Kidney (tissue), 13 donors: ENCODE measurements at regions not wholly inside any gene's neighbourhood (a gene's known extent, or its start where the extent isn't known, plus 50 kb on each side); places are given as distances from the start of the nearest gene placed in this dataset.

ENCODE experiments used
- DNase-seq, 5 donors: peaks; one replicate each; pipeline ENCODE4 v3.0.0-alpha.2; 2013 to 2020
- FAIRE-seq: peaks from 2 replicates; lab custom pipeline; 2012; peaks lifted over from hg19 to GRCh38; lab: Jason Lieb, UNC
- H3K27ac ChIP-seq, 2 donors: one replicate each; pipeline ENCODE4 v1.7.0; 2013; ENCODE audit warnings: low read depth in 2 of 2, low read length in 2 of 2, inconsistent platforms in 1 of 2
- H3K27me3 ChIP-seq: one replicate; pipeline ENCODE4 v1.7.1; 2013; ENCODE audit warnings: low read length, inconsistent platforms; ENCODE audit not compliant: control insufficient read depth, insufficient read depth
- H3K36me3 ChIP-seq, 3 donors: one replicate each; pipeline versions ENCODE4 v1.7.0 to v1.7.1; 2013; ENCODE audit warnings: low read length in 3 of 3, control low read depth in 1 of 3, inconsistent platforms in 1 of 3; ENCODE audit not compliant: insufficient read depth in 3 of 3, control insufficient read depth in 2 of 3
- H3K4me1 ChIP-seq, 3 donors: one replicate each; pipeline versions ENCODE4 v1.7.0 to v1.7.1; 2013; ENCODE audit warnings: low read length in 3 of 3, inconsistent platforms in 1 of 3, low read depth in 1 of 3; ENCODE audit not compliant: control insufficient read depth in 2 of 3, insufficient read depth in 2 of 3
- H3K4me3 ChIP-seq, 3 donors: one replicate each; pipeline versions ENCODE4 v1.7.0 to v1.8.1; 2013; ENCODE audit warnings: low read length in 3 of 3, control low read depth in 1 of 3, inconsistent platforms in 1 of 3
- H3K9ac ChIP-seq, 3 donors: one replicate each; pipeline versions ENCODE4 v1.7.0 to v1.7.1; 2013; ENCODE audit warnings: low read length in 3 of 3, control low read depth in 1 of 3, inconsistent platforms in 1 of 3
- H3K9me3 ChIP-seq, 3 donors: one replicate each; pipeline versions ENCODE4 v1.7.0 to v1.7.1; 2013; ENCODE audit warnings: low read length in 3 of 3, control low read depth in 1 of 3, inconsistent platforms in 1 of 3; ENCODE audit not compliant: control insufficient read depth in 2 of 3, insufficient read depth in 1 of 3
- intact Hi-C: fragments of 100-400 bp; cut with DNase I; formaldehyde crosslinking; loops from one replicate; pipeline ENCODE4 v1.11.1; 2022
- TF ChIP-seq, protein P1 (sequence below): IDR thresholded peaks from 3 replicates; pipeline ENCODE4 v1.5.1; 2012; ENCODE audit warnings: mild to moderate bottlenecking, moderate library complexity, borderline replicate concordance; ENCODE audit not compliant: insufficient read depth; ENCODE audit errors: extremely low read depth
- donor health status: control.
- donor health status: control.
- donor health status: control.
- donor health status: control.
- donor health status: control.
- donor health status: DM: yes; HTN: yes; CAD: no.
- donor health status: Normal renal cell carcinoma (clear cell type).

DNA sequence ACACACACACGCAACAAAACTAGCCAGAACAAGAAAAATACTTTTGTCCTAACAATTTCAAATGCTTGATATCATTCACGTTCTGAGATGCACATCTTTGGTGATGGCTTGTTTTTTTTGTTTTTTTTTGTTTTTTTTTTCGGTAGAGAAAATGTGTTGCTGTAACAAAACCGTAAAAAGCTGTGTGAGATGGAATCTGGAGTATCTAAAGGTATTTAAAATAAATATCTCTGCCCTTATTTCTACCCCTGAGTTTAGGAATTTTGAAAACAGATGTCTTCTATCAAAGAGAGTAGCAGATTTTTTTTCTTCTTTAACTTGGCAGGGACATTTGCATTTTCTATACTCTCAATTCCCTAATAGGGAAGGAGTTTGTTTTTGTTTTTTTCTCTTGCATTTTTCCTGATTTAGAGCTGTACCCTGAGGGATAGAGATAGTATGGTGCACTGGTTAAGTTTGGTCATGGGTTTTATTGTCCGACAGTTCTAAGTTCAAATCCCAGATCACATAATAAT, 446.6 kb downstream of the KLF5 start:
- no peak overlapping the region for H3K27ac ChIP-seq
- TF ChIP-seq, protein P1, sequence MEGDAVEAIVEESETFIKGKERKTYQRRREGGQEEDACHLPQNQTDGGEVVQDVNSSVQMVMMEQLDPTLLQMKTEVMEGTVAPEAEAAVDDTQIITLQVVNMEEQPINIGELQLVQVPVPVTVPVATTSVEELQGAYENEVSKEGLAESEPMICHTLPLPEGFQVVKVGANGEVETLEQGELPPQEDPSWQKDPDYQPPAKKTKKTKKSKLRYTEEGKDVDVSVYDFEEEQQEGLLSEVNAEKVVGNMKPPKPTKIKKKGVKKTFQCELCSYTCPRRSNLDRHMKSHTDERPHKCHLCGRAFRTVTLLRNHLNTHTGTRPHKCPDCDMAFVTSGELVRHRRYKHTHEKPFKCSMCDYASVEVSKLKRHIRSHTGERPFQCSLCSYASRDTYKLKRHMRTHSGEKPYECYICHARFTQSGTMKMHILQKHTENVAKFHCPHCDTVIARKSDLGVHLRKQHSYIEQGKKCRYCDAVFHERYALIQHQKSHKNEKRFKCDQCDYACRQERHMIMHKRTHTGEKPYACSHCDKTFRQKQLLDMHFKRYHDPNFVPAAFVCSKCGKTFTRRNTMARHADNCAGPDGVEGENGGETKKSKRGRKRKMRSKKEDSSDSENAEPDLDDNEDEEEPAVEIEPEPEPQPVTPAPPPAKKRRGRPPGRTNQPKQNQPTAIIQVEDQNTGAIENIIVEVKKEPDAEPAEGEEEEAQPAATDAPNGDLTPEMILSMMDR: no peak
- no peaks in the 10 kb centered on the region for H3K27me3 ChIP-seq
- peak in 2 of 5 donors; percentile 35 to 56 for DNase-seq
- H3K4me3 ChIP-seq: no peak overlapping the region
- no peaks in the 10 kb centered on the region for H3K4me1 ChIP-seq
- H3K9ac ChIP-seq: no peak overlapping the region
- no peaks in the 10 kb centered on the region for H3K36me3 ChIP-seq
- intact Hi-C loops: no loop called here
- no peak for FAIRE-seq
- no peaks in the 10 kb centered on the region for H3K9me3 ChIP-seq

DNA sequence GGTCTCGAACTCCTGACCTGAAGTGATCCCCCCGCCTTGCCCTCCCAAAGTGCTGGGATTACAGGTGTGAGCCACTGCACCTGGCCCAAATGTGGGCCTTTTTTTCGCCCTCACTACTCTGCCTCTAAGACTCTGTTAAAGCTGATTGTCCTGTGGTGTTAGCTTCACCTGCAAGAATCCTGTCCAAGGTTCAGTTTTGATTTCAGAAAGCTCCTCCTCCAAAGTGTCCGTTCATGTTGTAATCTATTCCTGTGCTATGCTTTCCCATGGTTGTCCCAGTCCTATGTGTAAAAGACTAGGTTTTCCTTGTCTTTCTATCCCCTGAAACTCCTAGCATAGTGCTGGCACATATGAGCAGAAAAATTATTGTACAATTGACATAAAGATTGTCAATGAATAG, 440.9 kb downstream of the KLF5 start:
- H3K9ac ChIP-seq: no peak overlapping the region
- FAIRE-seq: no peak

DNA sequence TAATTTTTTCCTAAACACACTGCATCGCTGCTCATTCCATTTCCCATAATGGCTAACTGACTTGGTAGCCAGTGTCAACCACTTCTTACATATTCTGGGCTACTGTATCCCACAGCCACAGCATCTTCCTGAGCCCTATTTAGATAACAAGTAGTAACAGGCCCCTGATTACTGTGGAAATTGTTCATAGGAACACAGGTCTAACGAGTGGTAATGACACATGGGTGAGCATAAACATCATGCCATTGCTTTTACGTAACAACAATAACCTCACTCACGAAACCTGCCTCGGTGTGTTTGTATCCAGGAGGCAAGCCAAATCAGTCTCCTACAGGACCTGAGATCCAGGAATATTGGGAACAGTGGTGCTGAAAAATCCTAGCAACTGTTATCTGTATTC, 438.6 kb downstream of the KLF5 start:
- TF ChIP-seq, protein P1: no peak
- no peak overlapping the region for H3K4me3 ChIP-seq
- no peaks in the 10 kb centered on the region for H3K27me3 ChIP-seq
- FAIRE-seq: no peak
- DNase-seq: no peak
- intact Hi-C loops: no loop called here
- no peaks in the 10 kb centered on the region for H3K9me3 ChIP-seq
- no peaks in the 10 kb centered on the region for H3K36me3 ChIP-seq
- no peak overlapping the region for H3K9ac ChIP-seq
- no peak overlapping the region for H3K27ac ChIP-seq
- no peaks in the 10 kb centered on the region for H3K4me1 ChIP-seq

More for the DNA sequence above, 440.9 kb downstream of the KLF5 start:
- no peak overlapping the region for H3K27ac ChIP-seq
- no peak for DNase-seq
- no peaks in the 10 kb centered on the region for H3K4me1 ChIP-seq
- H3K4me3 ChIP-seq: no peak overlapping the region
- intact Hi-C loops: no loop called here
- TF ChIP-seq, protein P1: no peak
- H3K36me3 ChIP-seq: no peaks in the 10 kb centered on the region
- H3K9me3 ChIP-seq: no peaks in the 10 kb centered on the region
- no peaks in the 10 kb centered on the region for H3K27me3 ChIP-seq

DNA sequence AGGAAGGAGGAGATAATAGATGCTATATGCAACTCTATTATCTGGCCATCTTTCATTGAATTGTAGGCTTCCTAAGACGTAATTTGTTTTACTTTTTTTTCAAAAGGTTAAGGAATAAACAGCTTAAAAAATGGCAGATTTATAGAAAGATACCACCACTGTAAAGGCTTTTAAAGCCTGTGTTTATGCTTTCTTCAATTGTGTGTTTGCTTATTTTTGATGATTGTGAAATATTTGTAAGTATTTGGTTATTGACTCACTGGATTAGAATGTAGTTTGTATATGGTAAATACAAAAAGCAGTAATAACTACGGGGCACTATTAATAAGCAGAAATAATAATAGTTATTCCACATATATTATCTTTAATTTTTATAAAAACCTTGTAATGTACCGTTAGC, 437.9 kb downstream of the KLF5 start:
- FAIRE-seq (no peak), DNase-seq (no peak)
- Histone ChIP-seq H3K9me3 (no peaks in the 10 kb centered on the region), H3K4me3 (no peak overlapping the region), H3K27me3 (no peaks in the 10 kb centered on the region), H3K9ac (no peak overlapping the region), H3K4me1 (no peaks in the 10 kb centered on the region), H3K36me3 (no peaks in the 10 kb centered on the region), H3K27ac (no peak overlapping the region)
- intact Hi-C loops: no loop called here
- TF ChIP-seq, protein P1: no peak
